K562 (cell line): ENCODE measurements at regions not wholly inside any gene's neighbourhood (a gene's known extent, or its start where the extent isn't known, plus 50 kb on each side); places are given as distances from the start of the nearest gene placed in this dataset.

ENCODE experiments used
- POLR2A ChIP-seq: fragments of 450-650 bp; conservative IDR thresholded peaks from 2 replicates; pipeline ENCODE4 v1.6.1; 2016
- POLR2AphosphoS5 ChIP-seq: IDR thresholded peaks from 2 replicates; pipeline ENCODE4 v1.6.1; 2011; ENCODE audit warnings: mild to moderate bottlenecking, low read depth, low read length, moderate library complexity; ENCODE audit not compliant: control insufficient read depth, insufficient read depth
- RFX5 ChIP-seq: IDR thresholded peaks from 2 replicates; pipeline ENCODE4 v1.6.1; 2011; ENCODE audit warnings: low read depth, mild to moderate bottlenecking, improper control_type of control experiment, low read length
- SMAD3 ChIP-seq: fragments of 450-650 bp; formaldehyde crosslinking; conservative IDR thresholded peaks from 2 replicates; pipeline ENCODE4 v1.4.0; 2020; ENCODE audit warnings: mild to moderate bottlenecking
- SMARCA5 ChIP-seq: fragments of 450-650 bp; IDR thresholded peaks from 2 replicates; pipeline ENCODE4 v1.6.1; 2016
- ZNF12 ChIP-seq: sonication (generic); formaldehyde crosslinking; IDR thresholded peaks from 2 replicates; pipeline ENCODE4 v1.4.0; 2020; ENCODE audit warnings: mild to moderate bottlenecking, missing genetic modification reagents
- TF ChIP-seq, protein P1 (sequence below): IDR thresholded peaks from 3 replicates; pipeline ENCODE4 v1.6.1; 2011; ENCODE audit warnings: borderline replicate concordance, mild to moderate bottlenecking, moderate library complexity; ENCODE audit not compliant: insufficient read length; ENCODE audit errors: extremely low read depth
- TF ChIP-seq, protein P2 (sequence below): sonication (generic); formaldehyde crosslinking; IDR thresholded peaks from 2 replicates; pipeline ENCODE4 v1.5.0; 2020; ENCODE audit warnings: missing genetic modification reagents

DNA sequence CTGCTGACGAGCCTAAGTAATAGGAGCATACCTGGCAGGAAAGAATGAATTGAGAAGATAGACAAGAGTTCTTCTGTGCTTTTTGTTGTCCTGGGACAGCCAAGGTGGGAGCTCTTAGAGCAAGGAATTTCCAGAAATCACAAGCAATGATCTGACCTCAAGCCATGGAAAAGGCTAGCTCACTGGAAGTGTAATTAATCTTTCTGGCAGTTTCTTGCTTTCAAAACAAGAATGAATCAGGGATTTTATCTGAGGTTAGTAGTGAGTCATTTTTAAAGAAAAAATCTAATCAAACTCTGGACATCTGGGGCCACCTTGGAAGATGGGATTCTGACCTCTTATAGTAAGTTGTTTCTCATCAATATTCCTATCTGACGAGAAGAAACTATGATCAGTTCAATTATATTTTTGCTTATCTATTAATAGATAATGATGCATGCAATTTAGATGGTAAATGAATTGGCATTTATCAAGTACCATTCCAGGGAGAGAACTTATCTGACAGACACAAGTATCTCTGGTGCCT, 98.0 kb downstream of the ADCYAP1 start:
- TF ChIP-seq, protein P1, sequence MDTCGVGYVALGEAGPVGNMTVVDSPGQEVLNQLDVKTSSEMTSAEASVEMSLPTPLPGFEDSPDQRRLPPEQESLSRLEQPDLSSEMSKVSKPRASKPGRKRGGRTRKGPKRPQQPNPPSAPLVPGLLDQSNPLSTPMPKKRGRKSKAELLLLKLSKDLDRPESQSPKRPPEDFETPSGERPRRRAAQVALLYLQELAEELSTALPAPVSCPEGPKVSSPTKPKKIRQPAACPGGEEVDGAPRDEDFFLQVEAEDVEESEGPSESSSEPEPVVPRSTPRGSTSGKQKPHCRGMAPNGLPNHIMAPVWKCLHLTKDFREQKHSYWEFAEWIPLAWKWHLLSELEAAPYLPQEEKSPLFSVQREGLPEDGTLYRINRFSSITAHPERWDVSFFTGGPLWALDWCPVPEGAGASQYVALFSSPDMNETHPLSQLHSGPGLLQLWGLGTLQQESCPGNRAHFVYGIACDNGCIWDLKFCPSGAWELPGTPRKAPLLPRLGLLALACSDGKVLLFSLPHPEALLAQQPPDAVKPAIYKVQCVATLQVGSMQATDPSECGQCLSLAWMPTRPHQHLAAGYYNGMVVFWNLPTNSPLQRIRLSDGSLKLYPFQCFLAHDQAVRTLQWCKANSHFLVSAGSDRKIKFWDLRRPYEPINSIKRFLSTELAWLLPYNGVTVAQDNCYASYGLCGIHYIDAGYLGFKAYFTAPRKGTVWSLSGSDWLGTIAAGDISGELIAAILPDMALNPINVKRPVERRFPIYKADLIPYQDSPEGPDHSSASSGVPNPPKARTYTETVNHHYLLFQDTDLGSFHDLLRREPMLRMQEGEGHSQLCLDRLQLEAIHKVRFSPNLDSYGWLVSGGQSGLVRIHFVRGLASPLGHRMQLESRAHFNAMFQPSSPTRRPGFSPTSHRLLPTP: no peak
- TF ChIP-seq POLR2A (no peak), POLR2AphosphoS5 (no peak), SMARCA5 (no peak), RFX5 (no peak), ZNF12 (no peak), SMAD3 (peak; percentile 82)
- TF ChIP-seq, protein P2, sequence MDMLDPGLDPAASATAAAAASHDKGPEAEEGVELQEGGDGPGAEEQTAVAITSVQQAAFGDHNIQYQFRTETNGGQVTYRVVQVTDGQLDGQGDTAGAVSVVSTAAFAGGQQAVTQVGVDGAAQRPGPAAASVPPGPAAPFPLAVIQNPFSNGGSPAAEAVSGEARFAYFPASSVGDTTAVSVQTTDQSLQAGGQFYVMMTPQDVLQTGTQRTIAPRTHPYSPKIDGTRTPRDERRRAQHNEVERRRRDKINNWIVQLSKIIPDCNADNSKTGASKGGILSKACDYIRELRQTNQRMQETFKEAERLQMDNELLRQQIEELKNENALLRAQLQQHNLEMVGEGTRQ (CRISPR knock-in tag): no peak
